GM12865 (cell line): ENCODE measurements at regions not wholly inside any gene's neighbourhood (a gene's known extent, or its start where the extent isn't known, plus 50 kb on each side); places are given as distances from the start of the nearest gene placed in this dataset.

Experiments
- DNase-seq: peaks from one replicate; pipeline ENCODE4 v3.0.0; 2010; ENCODE audit warnings: low read depth
- H3K4me3 ChIP-seq: 2 replicates; pipeline ENCODE4 v1.5.1; 2011; ENCODE audit warnings: mild to moderate bottlenecking, low read depth, low read length, control low read depth
- CTCF ChIP-seq: IDR thresholded peaks from 2 replicates; pipeline ENCODE4 v1.5.1; 2011; ENCODE audit warnings: low read length, control low read depth, low read depth, inconsistent platforms; ENCODE audit not compliant: insufficient read depth; ENCODE audit errors: missing control alignments

- H3K4me3 ChIP-seq, result no peak overlapping the region
- TF ChIP-seq CTCF, result no peak
- DNase-seq, result no peak
These were observed 245.7 kb upstream of the CNTN4 start for GRCh38 chr3:1852950-1853349.

- no peak for TF ChIP-seq CTCF
- H3K4me3 ChIP-seq, result no peak overlapping the region
- no peak for DNase-seq
These were observed 242.8 kb upstream of the CNTN4 start for GRCh38 chr3:1855841-1856240.

GRCh38 chr3:1870738-1871137, 227.9 kb upstream of the CNTN4 start:
- no peak for TF ChIP-seq CTCF
- DNase-seq, result no peak
- no peak overlapping the region for H3K4me3 ChIP-seq

DNA sequence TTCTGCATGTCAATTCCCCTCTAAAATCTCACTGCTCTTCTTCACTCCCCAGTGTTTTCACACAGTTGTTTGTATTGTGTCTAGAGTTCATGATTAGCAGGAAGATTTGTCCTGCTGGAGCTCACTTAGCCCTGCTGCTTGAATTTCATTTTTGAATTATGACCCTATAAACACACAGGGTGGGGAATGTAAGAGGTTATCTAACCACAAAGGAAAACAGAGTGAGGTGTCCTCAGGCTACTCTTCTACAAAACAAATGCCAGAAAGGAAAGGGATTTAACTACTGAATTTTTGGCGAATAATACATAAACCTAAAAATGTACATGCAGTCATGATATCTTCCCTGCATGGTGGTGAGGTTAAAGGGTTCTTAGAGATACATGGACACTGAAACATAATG, 215.1 kb upstream of the CNTN4 start:
- no peak overlapping the region for H3K4me3 ChIP-seq
- TF ChIP-seq CTCF, result no peak
- no peak for DNase-seq

GRCh38 chr3:1892459-1892858, 206.2 kb upstream of the CNTN4 start:
- TF ChIP-seq CTCF, result no peak
- no peak overlapping the region for H3K4me3 ChIP-seq
- no peak for DNase-seq

DNA sequence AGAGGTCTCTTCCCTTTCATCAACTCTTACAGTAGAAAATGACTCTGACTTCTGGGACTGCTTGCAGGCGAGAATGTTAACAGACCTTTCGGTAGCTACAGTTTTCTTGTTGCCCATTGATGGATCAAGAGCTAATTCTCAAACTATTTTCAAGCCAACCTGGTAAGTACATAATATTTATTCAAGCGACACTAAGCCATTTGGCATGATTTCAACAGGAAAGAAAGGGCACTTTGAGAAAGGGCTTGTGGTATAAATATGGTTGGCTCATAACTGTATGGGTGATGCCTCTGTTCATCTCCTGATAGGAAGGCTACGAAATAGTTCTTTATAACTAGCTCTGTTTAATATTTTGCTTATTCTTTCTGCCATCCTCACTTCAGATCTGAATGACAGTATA, 196.2 kb upstream of the CNTN4 start:
- DNase-seq, result no peak
- no peak for TF ChIP-seq CTCF

DNA sequence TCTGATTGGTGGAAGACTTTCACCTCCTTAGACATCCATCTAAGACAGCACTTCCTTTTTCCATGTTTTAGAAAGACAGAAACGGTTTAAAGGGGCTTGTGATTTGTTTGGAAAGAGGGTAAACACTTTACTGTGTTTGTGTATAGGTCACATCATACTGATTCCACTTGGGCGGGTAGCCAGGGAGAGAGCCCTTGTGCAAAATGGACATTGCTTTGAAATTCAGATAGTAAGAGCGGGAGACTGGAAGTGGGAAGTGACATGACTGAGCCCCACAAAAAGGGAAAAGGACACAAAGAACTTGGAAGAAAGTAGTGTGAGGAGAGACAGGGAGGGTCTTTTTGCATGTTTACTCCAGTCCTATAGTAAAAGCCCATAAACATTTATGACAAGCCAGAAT, 195.6 kb upstream of the CNTN4 start:
- H3K4me3 ChIP-seq, result no peak overlapping the region
- DNase-seq, result no peak
- no peak for TF ChIP-seq CTCF

More for the DNA sequence above, 196.2 kb upstream of the CNTN4 start:
- no peak overlapping the region for H3K4me3 ChIP-seq
